MM.1S (cell line): ENCODE measurements at regions not wholly inside any gene's neighbourhood (a gene's known extent, or its start where the extent isn't known, plus 50 kb on each side); places are given as distances from the start of the nearest gene placed in this dataset.
"Not testable (repeated sequence)": the region's sequence is repeated elsewhere in the genome, so short reads cannot be mapped to it uniquely, and the experiment has no call there.

Source experiments
- EZH2 ChIP-seq: fragments of 300-600 bp; sonication (generic); optimal IDR thresholded peaks from 2 replicates; pipeline ENCODE3; 2017; ENCODE audit warnings: low read depth, mild to moderate bottlenecking, antibody characterized with exemption, low read length, mixed read lengths
- EZH2phosphoT487 ChIP-seq: fragments of 300-600 bp; sonication (generic); IDR thresholded peaks from 2 replicates; pipeline ENCODE4 v1.6.1; 2018; ENCODE audit warnings: antibody characterized with exemption, low read length
- TF ChIP-seq, protein P1 (sequence below): fragments of 300-600 bp; sonication (generic); IDR thresholded peaks from 2 replicates; pipeline ENCODE4 v1.5.1; 2016; ENCODE audit warnings: antibody characterized with exemption, low read length, mixed read lengths

DNA sequence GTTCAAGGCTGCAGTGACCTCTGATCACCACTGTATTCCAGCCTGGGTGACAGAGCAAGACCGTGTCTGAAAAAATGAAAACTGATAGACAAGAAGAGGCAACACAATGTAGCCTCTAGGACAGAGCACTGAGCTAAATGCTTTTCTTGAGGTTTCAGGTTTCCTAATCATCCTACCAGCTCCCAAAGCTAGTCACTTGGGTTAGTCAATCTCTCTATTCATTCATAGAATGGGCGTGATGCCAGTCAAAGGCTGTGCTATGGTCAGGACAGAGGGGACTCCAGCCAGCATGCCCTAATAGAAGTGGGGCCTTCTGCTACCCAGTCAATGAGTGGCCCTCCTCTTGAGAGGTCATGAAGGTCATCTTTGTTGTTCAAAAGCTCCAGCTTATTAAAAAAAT, 860.4 kb upstream of the DEFB115 start:
- TF ChIP-seq, protein P1, sequence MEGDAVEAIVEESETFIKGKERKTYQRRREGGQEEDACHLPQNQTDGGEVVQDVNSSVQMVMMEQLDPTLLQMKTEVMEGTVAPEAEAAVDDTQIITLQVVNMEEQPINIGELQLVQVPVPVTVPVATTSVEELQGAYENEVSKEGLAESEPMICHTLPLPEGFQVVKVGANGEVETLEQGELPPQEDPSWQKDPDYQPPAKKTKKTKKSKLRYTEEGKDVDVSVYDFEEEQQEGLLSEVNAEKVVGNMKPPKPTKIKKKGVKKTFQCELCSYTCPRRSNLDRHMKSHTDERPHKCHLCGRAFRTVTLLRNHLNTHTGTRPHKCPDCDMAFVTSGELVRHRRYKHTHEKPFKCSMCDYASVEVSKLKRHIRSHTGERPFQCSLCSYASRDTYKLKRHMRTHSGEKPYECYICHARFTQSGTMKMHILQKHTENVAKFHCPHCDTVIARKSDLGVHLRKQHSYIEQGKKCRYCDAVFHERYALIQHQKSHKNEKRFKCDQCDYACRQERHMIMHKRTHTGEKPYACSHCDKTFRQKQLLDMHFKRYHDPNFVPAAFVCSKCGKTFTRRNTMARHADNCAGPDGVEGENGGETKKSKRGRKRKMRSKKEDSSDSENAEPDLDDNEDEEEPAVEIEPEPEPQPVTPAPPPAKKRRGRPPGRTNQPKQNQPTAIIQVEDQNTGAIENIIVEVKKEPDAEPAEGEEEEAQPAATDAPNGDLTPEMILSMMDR = not testable (repeated sequence)
- not testable (repeated sequence) for TF ChIP-seq EZH2phosphoT487, EZH2
